ENCODE measurements at regions not wholly inside any gene's neighbourhood (a gene's known extent, or its start where the extent isn't known, plus 50 kb on each side); places are given as distances from the start of the nearest gene placed in this dataset.

- H3K27ac ChIP-seq (ENCODE audit: low read length): no peak overlapping the region
- no peaks in the 10 kb centered on the region for H3K36me3 ChIP-seq (ENCODE audit: insufficient read depth, low read depth, low read length)
- H3K9ac ChIP-seq (ENCODE audit: low read depth, low read length): no peak overlapping the region
- peaks cover 11% of the 10 kb centered on the region for H3K4me1 ChIP-seq (ENCODE audit: insufficient read depth, low read length)
- H3K27me3 ChIP-seq (ENCODE audit: insufficient read depth, low read length): no peaks in the 10 kb centered on the region
- no peaks in the 10 kb centered on the region for H3K9me3 ChIP-seq (ENCODE audit: insufficient read depth, low read depth, low read length)
- no peak overlapping the region for H3K4me3 ChIP-seq (ENCODE audit: low read length)
Measured at GRCh38 chr13:111415765-111416164, 95.3 kb downstream of the TEX29 start.

- H3K9ac ChIP-seq (ENCODE audit: low read depth, low read length): no peak overlapping the region
- H3K9me3 ChIP-seq (ENCODE audit: insufficient read depth, low read depth, low read length): no peaks in the 10 kb centered on the region
- H3K27me3 ChIP-seq (ENCODE audit: insufficient read depth, low read length): no peaks in the 10 kb centered on the region
- no peak overlapping the region for H3K27ac ChIP-seq (ENCODE audit: low read length)
- H3K36me3 ChIP-seq (ENCODE audit: insufficient read depth, low read depth, low read length): no peaks in the 10 kb centered on the region
- H3K4me3 ChIP-seq (ENCODE audit: low read length): no peak overlapping the region
- peaks cover 4% of the 10 kb centered on the region for H3K4me1 ChIP-seq (ENCODE audit: insufficient read depth, low read length)
Measured at GRCh38 chr13:111418101-111418500, 97.7 kb downstream of the TEX29 start.

- Histone ChIP-seq H3K4me3 (ENCODE audit: low read length) (no peak overlapping the region), H3K27ac (ENCODE audit: low read length) (no peak overlapping the region), H3K9me3 (ENCODE audit: insufficient read depth, low read depth, low read length) (no peaks in the 10 kb centered on the region), H3K27me3 (ENCODE audit: insufficient read depth, low read length) (no peaks in the 10 kb centered on the region), H3K36me3 (ENCODE audit: insufficient read depth, low read depth, low read length) (no peaks in the 10 kb centered on the region), H3K9ac (ENCODE audit: low read depth, low read length) (no peak overlapping the region), H3K4me1 (ENCODE audit: insufficient read depth, low read length) (no peaks in the 10 kb centered on the region; the same call in 1 of the 2 replicates)
Measured at GRCh38 chr13:111420113-111420876, 99.9 kb downstream of the TEX29 start.

- no peaks in the 10 kb centered on the region for H3K36me3 ChIP-seq (ENCODE audit: insufficient read depth, low read depth, low read length)
- H3K27ac ChIP-seq (ENCODE audit: low read length): no peak overlapping the region
- no peak overlapping the region for H3K4me3 ChIP-seq (ENCODE audit: low read length)
- H3K27me3 ChIP-seq (ENCODE audit: insufficient read depth, low read length): no peaks in the 10 kb centered on the region
- no peak overlapping the region for H3K9ac ChIP-seq (ENCODE audit: low read depth, low read length)
- no peaks in the 10 kb centered on the region for H3K9me3 ChIP-seq (ENCODE audit: insufficient read depth, low read depth, low read length)
- no peaks in the 10 kb centered on the region; the same call in 1 of the 2 replicates for H3K4me1 ChIP-seq (ENCODE audit: insufficient read depth, low read length)
Measured at GRCh38 chr13:111421216-111421615, 100.8 kb downstream of the TEX29 start.

- no peak overlapping the region for H3K27ac ChIP-seq (ENCODE audit: low read length)
- no peaks in the 10 kb centered on the region for H3K27me3 ChIP-seq (ENCODE audit: insufficient read depth, low read length)
- H3K9me3 ChIP-seq (ENCODE audit: insufficient read depth, low read depth, low read length): no peaks in the 10 kb centered on the region
- no peak overlapping the region for H3K4me3 ChIP-seq (ENCODE audit: low read length)
- H3K4me1 ChIP-seq (ENCODE audit: insufficient read depth, low read length): no peaks in the 10 kb centered on the region; the same call in 1 of the 2 replicates
- H3K36me3 ChIP-seq (ENCODE audit: insufficient read depth, low read depth, low read length): no peaks in the 10 kb centered on the region
- H3K9ac ChIP-seq (ENCODE audit: low read depth, low read length): no peak overlapping the region
Measured at GRCh38 chr13:111422348-111422747, 101.9 kb downstream of the TEX29 start.

- H3K9me3 ChIP-seq (ENCODE audit: insufficient read depth, low read depth, low read length): no peaks in the 10 kb centered on the region
- no peaks in the 10 kb centered on the region; the same call in 1 of the 2 replicates for H3K4me1 ChIP-seq (ENCODE audit: insufficient read depth, low read length)
- H3K27me3 ChIP-seq (ENCODE audit: insufficient read depth, low read length): no peaks in the 10 kb centered on the region
- H3K4me3 ChIP-seq (ENCODE audit: low read length): no peak overlapping the region
- H3K27ac ChIP-seq (ENCODE audit: low read length): no peak overlapping the region
- no peaks in the 10 kb centered on the region for H3K36me3 ChIP-seq (ENCODE audit: insufficient read depth, low read depth, low read length)
- H3K9ac ChIP-seq (ENCODE audit: low read depth, low read length): no peak overlapping the region
Measured at GRCh38 chr13:111423168-111423785, 102.8 kb downstream of the TEX29 start.

GRCh38 chr13:111424134-111424533 is 103.7 kb downstream of the TEX29 start:
- no peaks in the 10 kb centered on the region for H3K27me3 ChIP-seq (ENCODE audit: insufficient read depth, low read length)
- H3K9ac ChIP-seq (ENCODE audit: low read depth, low read length): no peak overlapping the region
- no peak overlapping the region for H3K27ac ChIP-seq (ENCODE audit: low read length)
- no peaks in the 10 kb centered on the region for H3K36me3 ChIP-seq (ENCODE audit: insufficient read depth, low read depth, low read length)
- no peaks in the 10 kb centered on the region; the same call in 1 of the 2 replicates for H3K4me1 ChIP-seq (ENCODE audit: insufficient read depth, low read length)
- H3K4me3 ChIP-seq (ENCODE audit: low read length): no peak overlapping the region
- H3K9me3 ChIP-seq (ENCODE audit: insufficient read depth, low read depth, low read length): no peaks in the 10 kb centered on the region

- H3K27me3 ChIP-seq (ENCODE audit: insufficient read depth, low read length): no peaks in the 10 kb centered on the region
- H3K4me1 ChIP-seq (ENCODE audit: insufficient read depth, low read length): no peaks in the 10 kb centered on the region; the same call in 1 of the 2 replicates
- no peak overlapping the region for H3K9ac ChIP-seq (ENCODE audit: low read depth, low read length)
- H3K27ac ChIP-seq (ENCODE audit: low read length): no peak overlapping the region
- no peaks in the 10 kb centered on the region for H3K36me3 ChIP-seq (ENCODE audit: insufficient read depth, low read depth, low read length)
- no peak overlapping the region for H3K4me3 ChIP-seq (ENCODE audit: low read length)
- H3K9me3 ChIP-seq (ENCODE audit: insufficient read depth, low read depth, low read length): no peaks in the 10 kb centered on the region
Measured at GRCh38 chr13:111425326-111425725, 104.9 kb downstream of the TEX29 start.

GRCh38 chr13:111429064-111429558 is 108.7 kb downstream of the TEX29 start:
- Histone ChIP-seq H3K27ac (ENCODE audit: low read length) (no peak overlapping the region), H3K4me3 (ENCODE audit: low read length) (peak overlapping the region; percentile 77), H3K36me3 (ENCODE audit: insufficient read depth, low read depth, low read length) (no peaks in the 10 kb centered on the region), H3K4me1 (ENCODE audit: insufficient read depth, low read length) (no peaks in the 10 kb centered on the region), H3K9me3 (ENCODE audit: insufficient read depth, low read depth, low read length) (no peaks in the 10 kb centered on the region), H3K27me3 (ENCODE audit: insufficient read depth, low read length) (peaks cover 5% of the 10 kb centered on the region; the same call in 1 of the 2 replicates), H3K9ac (ENCODE audit: low read depth, low read length) (no peak overlapping the region)

- Histone ChIP-seq H3K9ac (ENCODE audit: low read depth, low read length) (no peak overlapping the region), H3K9me3 (ENCODE audit: insufficient read depth, low read depth, low read length) (no peaks in the 10 kb centered on the region), H3K27ac (ENCODE audit: low read length) (no peak overlapping the region), H3K36me3 (ENCODE audit: insufficient read depth, low read depth, low read length) (no peaks in the 10 kb centered on the region), H3K4me3 (ENCODE audit: low read length) (no peak overlapping the region), H3K4me1 (ENCODE audit: insufficient read depth, low read length) (no peaks in the 10 kb centered on the region), H3K27me3 (ENCODE audit: insufficient read depth, low read length) (peaks cover 5% of the 10 kb centered on the region; the same call in 1 of the 2 replicates)
Measured at GRCh38 chr13:111431206-111431605, 110.8 kb downstream of the TEX29 start.

GRCh38 chr13:111434578-111435159 is 114.2 kb downstream of the TEX29 start:
- no peak overlapping the region for H3K27ac ChIP-seq (ENCODE audit: low read length)
- peaks cover 5% of the 10 kb centered on the region; the same call in 1 of the 2 replicates for H3K27me3 ChIP-seq (ENCODE audit: insufficient read depth, low read length)
- H3K9ac ChIP-seq (ENCODE audit: low read depth, low read length): no peak overlapping the region
- H3K36me3 ChIP-seq (ENCODE audit: insufficient read depth, low read depth, low read length): no peaks in the 10 kb centered on the region
- H3K4me3 ChIP-seq (ENCODE audit: low read length): no peak overlapping the region
- no peaks in the 10 kb centered on the region for H3K4me1 ChIP-seq (ENCODE audit: insufficient read depth, low read length)
- H3K9me3 ChIP-seq (ENCODE audit: insufficient read depth, low read depth, low read length): no peaks in the 10 kb centered on the region
